GM21390 (cell line): ENCODE measurements at regions not wholly inside any gene's neighbourhood (a gene's known extent, or its start where the extent isn't known, plus 50 kb on each side); places are given as distances from the start of the nearest gene placed in this dataset.

Experiments used
- ATAC-seq: cut with Tn5 transposase; IDR thresholded peaks from one replicate; pipeline ENCODE4 v1.9.1; 2021; ENCODE audit not compliant: unreplicated experiment

DNA sequence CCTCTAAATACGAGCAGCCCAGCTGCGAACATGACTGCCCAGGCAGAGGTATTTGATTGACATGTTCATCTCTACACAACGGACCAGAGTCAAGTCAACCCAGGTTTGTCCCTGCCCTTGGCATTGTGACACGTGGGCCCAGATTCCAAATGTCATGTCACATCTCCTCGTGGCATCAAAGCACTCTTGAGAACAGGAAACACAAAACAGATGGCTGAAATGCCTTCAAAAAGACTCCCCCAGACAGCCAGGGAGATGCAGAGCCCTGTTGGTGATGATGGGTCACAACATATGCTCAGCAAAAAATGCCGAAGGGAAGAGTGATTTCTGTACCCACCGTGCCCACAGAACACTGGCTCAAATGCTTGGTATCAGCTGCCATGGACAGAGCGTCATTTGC, 337.8 kb upstream of the DAB1 start:
- no peak for ATAC-seq

DNA sequence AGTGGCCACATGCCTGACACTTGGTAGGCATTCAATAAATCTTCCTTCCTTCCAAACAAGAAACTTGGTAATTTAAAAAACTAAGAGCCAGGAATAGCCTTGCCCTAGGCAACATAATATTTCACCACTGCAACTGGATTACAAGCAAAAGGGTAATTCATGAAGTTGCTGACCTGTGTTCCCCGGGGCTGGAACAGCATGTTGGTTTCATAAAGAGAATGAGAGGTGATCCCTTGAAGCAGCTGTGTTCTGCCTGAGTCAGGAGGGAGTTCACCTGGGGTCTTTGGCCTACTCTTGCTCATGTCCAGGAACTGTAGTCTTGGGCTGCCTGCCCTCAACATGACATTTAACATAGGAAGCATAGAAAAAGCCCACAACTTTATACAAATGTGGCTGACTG, 329.0 kb upstream of the DAB1 start:
- no peak for ATAC-seq

- no peak for ATAC-seq
Observed at GRCh38 chr1:57748719-57749118, 324.9 kb upstream of the DAB1 start.

- ATAC-seq: no peak
Observed at GRCh38 chr1:57747818-57748217, 324.0 kb upstream of the DAB1 start.

GRCh38 chr1:57741521-57741920, 317.7 kb upstream of the DAB1 start:
- ATAC-seq: peak; percentile 93

GRCh38 chr1:57736940-57737339, 313.1 kb upstream of the DAB1 start:
- no peak for ATAC-seq

- no peak for ATAC-seq
Observed at GRCh38 chr1:57729181-57729580, 305.3 kb upstream of the DAB1 start.

DNA sequence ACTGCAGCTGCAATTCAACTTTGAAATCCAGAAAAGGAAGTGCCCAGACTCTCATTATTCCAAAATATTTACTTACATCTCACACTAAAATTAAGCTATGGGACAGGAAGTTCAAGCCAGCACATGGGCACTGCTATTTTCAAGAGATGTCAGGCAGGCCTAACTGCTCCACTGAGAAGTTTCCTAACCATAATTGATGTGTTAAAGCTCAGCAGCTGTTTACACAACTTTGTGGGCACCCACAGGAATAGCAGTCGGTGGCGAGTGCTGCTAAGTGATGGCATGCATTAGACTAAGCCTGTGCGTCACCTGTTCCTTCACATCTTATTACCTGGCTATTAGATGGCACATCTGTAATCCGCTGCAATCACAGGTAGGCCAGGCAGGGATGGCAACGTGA, 303.3 kb upstream of the DAB1 start:
- ATAC-seq: no peak

DNA sequence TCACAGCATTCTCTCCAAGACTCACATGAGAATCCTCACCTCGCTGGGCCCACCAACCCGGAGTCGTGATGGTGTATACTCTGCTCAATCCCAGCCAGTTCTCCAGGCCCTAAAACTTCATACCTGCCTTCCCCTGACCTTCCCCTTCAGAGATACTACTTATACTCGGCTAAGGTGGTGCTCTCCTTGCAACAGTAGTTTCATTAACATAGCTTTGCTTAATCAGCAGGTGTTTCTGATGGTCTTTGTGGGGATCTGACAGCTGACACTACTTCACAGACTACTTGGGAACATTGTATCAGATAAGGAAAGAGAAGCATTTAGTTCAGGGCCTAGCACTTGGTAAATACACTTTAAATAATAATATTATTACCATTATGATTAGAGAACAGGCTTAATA, 301.5 kb upstream of the DAB1 start:
- ATAC-seq: no peak

DNA sequence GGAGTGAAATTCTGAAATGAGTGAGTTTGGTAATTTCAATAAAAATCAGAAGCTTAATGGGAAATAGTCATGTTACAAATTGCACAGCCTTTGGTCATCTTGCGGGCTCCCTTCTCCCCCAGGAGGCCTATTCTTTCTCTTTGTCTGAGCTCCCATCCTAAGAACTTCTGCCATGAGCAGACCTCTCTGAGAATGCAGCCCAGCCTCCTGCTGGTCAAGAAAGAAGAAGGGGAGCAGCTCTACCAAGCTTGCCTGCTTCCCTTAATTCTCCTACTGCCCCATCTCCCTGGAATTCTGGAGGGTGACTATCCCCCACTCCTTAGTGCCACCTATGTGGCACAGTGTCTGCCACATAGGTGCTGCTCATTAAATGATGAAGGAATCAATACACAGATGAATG, 300.7 kb upstream of the DAB1 start:
- ATAC-seq: no peak

GRCh38 chr1:57722285-57722978, 298.6 kb upstream of the DAB1 start:
- no peak for ATAC-seq

- no peak for ATAC-seq
Observed at GRCh38 chr1:57721001-57721400, 297.1 kb upstream of the DAB1 start.

GRCh38 chr1:57719274-57719673, 295.4 kb upstream of the DAB1 start:
- no peak for ATAC-seq

GRCh38 chr1:57713501-57713900, 289.6 kb upstream of the DAB1 start:
- no peak for ATAC-seq

DNA sequence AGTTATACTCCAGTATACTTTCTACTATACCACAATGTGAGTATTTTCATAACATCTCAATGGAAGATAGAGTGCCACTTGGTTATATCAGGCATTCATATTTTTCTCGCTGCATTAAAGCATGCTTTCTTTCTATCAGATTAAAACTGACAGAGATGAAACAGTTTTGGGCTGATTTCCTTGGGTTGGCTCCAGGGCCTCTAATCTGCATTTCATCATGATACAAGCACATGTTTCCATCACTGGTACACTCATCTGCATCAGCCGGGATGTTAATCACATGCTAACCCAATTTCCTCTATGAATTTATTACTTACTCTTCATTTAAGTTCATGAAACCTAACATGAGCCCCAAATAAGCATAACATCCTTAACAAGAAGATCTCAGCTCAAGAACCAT, 289.0 kb upstream of the DAB1 start:
- ATAC-seq: no peak

GRCh38 chr1:57711326-57711725, 287.5 kb upstream of the DAB1 start:
- no peak for ATAC-seq

DNA sequence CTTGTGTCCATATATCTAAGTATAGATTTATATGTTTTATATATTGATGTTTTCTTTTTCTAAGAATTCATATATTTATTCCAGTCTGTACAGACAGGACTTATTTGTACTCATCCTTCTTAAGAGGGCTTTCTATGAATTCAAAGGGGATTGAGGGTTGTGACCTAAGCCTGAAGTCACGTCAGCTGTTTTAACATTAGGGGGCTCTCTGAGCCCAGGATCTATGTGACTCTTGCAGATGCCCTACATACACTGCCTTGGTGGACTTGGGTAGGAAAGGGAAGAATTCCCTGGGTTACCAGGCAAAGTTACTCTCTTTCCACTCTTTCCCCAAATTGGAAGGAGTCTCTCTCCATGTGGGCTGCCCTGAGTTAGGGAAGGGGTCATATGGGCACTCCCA, 283.8 kb upstream of the DAB1 start:
- no peak for ATAC-seq

GRCh38 chr1:57704811-57705210, 281.0 kb upstream of the DAB1 start:
- ATAC-seq: no peak

GRCh38 chr1:57704231-57704630, 280.4 kb upstream of the DAB1 start:
- ATAC-seq: no peak

- no peak for ATAC-seq
Observed at GRCh38 chr1:57696904-57697303, 273.0 kb upstream of the DAB1 start.

DNA sequence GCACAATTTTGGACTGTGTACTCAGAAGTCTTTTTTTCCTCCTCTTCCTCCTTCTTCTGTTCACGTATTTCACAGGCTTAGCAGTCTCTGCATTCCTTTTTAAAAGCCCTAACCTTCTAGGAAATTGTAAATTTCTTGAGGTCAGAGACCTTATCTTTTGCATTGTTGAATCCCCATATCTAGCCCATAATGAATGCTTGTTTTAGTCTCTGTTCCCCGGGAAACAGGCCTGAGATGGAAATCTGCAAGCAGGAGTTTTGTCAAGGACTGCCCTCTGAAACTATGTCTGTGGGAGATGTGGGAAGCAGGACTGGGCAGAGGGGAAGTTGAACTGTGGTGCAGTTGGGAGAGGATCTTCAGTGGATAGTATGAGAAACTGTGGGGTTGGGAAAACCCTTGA, 272.2 kb upstream of the DAB1 start:
- ATAC-seq: no peak

GRCh38 chr1:57686306-57686705, 262.4 kb upstream of the DAB1 start:
- no peak for ATAC-seq
